SKM-1 treated with dmso at 0.1 percent for 144 hours (cell line): ENCODE measurements at regions not wholly inside any gene's neighbourhood (a gene's known extent, or its start where the extent isn't known, plus 50 kb on each side); places are given as distances from the start of the nearest gene placed in this dataset.
"Not testable (repeated sequence)": the region's sequence is repeated elsewhere in the genome, so short reads cannot be mapped to it uniquely, and the experiment has no call there.

Experiments
- DNase-seq: peaks from one replicate; lab custom pipeline; 2025; ENCODE audit not compliant: unreplicated experiment; lab: John Stamatoyannopoulos, UW

- DNase-seq = no peak
Measured at GRCh38 chr4:28241021-28241420, 1380.4 kb downstream of the STIM2 start.

DNA sequence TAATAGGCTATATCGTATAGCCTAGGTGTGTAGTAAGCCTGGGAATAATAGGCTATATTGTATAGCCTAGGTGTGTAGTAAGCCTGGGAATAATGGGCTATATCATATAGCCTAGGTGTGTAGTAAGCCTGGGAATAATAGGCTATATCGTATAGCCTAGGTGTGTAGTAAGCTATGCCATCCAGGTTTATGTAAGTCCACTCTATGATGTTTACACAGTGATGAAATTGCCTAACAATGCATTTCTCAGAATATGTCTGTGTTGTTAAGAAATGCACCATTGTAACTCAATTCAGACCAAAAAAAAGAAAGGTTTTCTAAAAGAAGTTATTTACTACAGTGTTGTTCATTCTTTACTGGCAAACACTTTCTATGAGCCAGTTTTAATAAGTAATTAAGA is 1387.2 kb downstream of the STIM2 start:
- DNase-seq = no peak

DNA sequence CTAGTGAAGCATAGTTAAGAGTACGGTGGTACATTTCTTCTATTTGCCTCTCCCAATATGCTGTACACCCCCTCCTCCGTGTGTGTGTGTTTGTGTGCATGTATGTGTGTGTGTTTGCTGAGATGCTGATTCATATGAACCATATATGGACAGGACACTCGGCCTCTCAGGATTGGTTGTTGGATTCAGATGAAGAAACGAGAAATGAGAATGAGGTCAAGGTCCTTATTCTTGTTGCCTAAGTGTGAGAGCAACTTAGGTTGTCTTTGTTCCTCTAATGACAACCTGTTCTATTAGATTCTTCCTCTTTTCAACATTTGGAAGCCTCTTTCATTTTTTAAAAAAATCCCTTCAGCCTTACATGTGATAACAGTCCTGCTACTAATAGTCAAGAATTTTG is 1387.6 kb downstream of the STIM2 start:
- DNase-seq = peak; percentile 7

DNA sequence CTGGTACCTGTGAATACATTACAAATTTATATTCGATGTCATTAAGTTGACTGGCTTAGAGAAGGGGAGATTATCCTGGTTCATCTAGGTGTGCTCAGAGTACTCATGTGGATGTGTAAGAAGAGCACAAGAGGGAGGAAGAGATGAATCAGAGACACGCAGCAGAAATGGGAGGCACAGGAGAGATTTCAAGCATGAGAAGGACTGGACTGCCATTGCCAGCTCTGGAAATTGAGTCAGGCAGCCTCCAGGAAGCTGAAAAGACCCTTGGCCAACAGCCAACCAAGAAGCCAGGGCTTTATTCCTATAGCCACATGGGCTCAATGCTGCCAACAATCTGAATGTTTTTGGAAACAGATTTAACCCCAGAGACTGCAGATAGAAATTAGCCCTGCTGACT is 1390.0 kb downstream of the STIM2 start:
- no peak for DNase-seq

- DNase-seq = no peak
Measured at GRCh38 chr4:28251831-28252230, 1391.2 kb downstream of the STIM2 start.

GRCh38 chr4:28254003-28254402 is 1393.4 kb downstream of the STIM2 start:
- no peak for DNase-seq

GRCh38 chr4:28256295-28256694 is 1395.7 kb downstream of the STIM2 start:
- no peak for DNase-seq

DNA sequence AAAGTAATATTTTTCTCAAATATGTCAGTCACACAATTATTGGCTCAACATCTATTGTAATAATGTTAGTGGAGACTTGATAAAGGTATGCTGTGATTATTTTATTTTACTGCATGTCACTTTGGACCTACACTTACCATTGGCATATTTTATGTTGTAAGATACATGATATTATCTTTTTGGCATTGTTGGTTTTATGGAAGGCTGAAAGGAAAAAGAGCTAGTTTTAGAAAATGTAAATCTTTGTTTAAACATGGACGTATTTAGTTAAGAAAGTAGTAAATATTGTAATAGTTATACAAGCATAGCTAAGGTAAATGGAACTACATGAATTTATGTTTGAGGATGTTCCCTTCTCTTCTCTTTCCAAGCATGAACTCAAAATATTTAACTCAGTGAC is 1399.3 kb downstream of the STIM2 start:
- DNase-seq = no peak

- no peak for DNase-seq
Measured at GRCh38 chr4:28267166-28267565, 1406.5 kb downstream of the STIM2 start.

DNA sequence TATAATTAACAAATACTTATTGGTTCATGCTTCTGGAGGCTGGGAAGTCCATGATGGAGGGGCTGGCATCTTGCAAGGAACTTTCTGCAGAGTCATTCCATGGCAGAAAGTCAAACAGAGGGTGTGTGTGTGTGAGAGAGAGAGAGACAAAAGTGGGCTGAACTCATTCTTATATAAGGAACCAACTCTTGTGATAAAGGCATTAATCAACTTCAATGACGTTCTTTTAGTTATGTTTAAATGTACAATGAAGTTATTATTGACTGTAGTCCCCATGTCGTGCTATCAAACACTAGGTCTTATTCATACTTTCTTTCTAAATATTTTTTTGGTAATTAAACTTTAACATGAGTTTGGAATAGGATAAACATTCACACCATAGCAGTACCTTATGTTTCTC is 1408.8 kb downstream of the STIM2 start:
- DNase-seq = no peak

DNA sequence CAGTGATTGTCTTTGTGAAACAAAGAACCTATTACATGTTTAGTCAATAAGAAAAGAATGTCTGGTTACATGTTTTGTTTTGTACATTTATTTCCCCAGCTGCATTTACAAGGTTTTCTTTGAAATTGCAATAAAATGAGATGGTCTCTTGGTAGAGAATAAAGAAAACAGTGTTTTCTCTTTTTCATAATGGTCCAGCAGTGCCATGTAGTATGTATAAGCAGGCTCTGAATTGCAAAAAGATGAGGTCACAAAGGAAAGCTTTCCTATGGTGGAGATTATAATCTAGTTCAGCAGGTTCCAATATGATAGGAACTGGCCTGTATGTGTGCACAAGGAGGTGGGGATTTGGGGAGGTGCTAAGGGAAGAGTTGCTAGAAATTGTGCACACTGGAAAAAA is 1417.3 kb downstream of the STIM2 start:
- no peak for DNase-seq

DNA sequence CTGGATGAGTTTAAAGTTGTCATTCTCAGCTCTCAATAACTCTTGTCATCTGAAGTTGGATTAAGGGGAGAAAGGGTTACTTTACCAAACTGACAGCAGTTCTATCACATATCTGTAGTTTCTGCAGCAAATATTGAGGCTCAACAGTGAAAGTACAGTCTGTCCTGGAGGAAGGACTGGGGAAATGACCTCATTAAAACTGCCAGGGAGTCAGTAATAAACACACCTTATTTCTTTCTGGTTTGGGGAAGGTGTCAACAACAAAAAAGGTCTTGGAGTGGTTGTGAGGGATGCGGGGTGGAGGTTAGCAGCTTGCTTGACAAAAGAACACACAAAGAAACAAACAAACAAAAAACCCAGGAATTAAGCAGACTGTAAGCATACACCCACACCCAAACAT is 1418.0 kb downstream of the STIM2 start:
- no peak for DNase-seq

DNA sequence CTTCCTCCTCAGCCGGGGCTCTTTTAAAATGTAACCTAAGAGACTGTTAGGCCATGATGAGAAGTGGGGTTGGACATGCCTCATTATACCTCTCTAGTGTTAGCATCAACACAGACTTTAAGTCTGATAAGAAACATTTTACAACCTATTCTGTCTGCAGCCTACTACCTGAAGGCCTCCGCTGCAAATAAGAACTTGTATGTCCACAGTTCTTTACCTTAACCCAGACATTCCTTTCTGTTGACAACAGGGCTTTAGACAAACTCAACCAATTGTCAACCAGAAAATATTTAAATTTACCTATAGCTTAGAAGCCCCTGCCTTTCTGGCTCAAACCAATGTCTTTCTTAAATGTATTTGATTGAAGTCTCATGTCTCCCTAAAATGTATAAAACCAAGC is 1418.6 kb downstream of the STIM2 start:
- no peak for DNase-seq

DNA sequence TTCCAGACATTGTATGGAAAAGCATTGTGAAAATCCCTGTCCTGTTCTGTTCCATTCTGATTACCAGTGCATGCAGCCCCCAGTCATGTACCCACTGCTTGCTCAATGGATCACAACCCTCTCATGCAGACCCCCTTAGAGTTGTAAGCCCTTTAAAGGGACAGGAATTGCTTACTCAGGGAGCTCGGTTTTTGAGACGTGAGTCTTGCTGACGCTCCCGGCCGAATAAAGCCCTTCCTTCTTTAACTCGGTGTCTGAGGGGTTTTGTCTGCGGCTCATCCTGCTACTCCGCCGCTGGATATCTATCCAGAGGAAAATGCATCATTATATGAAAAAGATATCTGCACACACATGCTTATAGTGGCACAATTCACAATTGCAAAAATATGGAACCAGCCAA is 1425.6 kb downstream of the STIM2 start:
- not testable (repeated sequence) for DNase-seq

DNA sequence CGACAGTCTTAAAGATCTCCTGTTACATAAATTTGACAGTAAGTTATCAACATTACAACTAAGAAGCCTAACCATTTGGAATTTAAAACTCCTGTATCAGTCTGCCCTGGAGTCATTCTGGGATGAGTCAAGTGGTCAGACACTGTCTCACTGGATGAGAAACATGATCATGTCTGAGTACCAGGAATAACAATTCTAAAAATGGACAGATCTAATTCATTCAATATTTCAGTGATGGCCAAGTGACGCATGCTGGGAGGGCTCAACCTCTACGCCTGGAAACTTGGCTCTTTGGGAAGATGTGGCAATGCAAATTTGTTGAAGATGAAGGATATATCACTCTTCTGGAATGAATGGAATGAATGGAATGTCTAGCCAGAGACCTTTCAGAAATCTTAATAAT is 1427.2 kb downstream of the STIM2 start:
- DNase-seq = no peak

GRCh38 chr4:28296239-28296638 is 1435.6 kb downstream of the STIM2 start:
- DNase-seq = no peak

DNA sequence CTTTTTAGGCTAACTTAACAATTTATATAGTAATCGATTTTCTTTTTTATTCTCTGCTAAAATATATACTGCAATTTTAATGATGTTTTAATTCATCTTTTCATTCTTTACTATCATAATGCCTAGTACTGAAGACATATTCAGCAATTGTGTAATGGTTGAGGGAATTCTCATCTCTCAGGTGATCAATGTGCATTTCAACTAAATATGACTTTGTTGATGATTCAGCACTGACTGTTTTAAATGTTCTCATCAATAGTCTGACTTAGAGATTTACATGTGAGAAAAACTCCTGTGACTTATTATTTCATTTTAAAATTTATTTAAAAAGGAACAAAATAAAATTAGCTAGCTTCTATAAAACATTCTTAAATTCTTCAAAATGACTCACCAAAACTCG is 1450.3 kb downstream of the STIM2 start:
- DNase-seq = no peak

DNA sequence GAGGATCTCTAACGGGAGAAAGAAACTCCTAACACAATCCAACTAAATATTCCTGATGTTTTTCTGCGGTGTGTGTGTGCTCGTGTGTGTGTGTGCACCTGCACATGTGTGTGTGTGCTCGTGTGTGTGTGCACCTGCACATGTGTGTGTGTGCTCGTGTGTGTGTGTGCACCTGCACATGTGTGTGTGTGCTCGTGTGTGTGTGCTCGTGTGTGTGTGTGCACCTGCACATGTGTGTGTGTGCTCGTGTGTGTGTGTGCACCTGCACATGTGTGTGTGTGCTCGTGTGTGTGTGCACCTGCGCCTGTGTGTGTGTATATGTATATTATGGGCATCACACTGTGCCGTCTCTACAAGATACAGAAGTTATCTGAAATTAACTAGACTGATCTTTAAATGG is 1451.9 kb downstream of the STIM2 start:
- DNase-seq = not testable (repeated sequence)

DNA sequence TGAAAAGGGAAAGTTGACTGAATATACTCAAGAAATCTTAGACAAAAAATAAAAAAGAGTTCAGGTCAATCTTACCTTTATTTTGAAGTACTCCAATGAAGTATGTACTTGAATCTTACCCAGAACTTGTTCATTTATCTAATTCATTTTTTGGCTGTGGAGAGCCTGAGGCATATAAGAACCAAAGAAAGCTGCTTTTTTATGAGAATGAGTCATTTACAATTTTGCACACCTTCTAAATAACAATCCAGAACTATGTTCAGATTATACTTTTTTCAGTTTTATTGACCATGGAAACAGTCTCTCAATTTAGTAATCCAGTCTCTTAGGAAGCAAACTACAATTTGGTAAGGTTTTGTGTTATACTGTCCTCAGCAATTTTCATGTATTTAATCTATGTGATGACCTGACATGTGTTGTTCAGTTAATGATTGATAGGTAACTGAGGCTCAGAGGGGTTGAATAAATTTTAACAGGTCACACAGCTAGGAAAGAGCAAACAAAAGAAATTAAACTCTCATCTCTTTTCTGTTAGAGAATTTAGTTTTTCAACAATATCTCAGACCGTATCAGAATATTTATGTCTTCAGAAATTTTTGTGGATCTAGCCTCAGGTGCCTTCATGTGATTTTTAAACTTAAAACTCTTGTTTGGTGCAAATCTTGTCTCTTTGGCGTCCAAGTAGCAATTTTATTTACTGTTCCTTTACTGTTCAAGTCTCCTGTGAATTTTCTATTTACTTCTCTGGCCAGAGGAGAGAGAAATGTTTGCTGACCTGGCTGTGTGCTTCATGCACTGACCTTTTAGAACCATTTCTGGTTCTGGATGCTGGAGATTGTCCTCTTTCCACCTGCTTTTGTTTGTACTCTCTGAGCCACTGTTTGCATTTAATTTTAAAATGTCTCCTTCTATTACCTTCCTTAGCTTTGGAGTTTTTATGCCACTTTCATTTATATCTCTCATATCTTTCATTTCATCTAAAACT is 1453.4 kb downstream of the STIM2 start:
- no peak for DNase-seq

GRCh38 chr4:28317221-28317620 is 1456.6 kb downstream of the STIM2 start:
- no peak for DNase-seq

GRCh38 chr4:28334249-28334648 is 1473.6 kb downstream of the STIM2 start:
- no peak for DNase-seq

- no peak for DNase-seq
Measured at GRCh38 chr4:28341784-28342183, 1481.1 kb downstream of the STIM2 start.

- DNase-seq = no peak
Measured at GRCh38 chr4:28350485-28350884, 1489.8 kb downstream of the STIM2 start.
